Suprapubic skin (tissue), 4 donors: ENCODE measurements at regions not wholly inside any gene's neighbourhood (a gene's known extent, or its start where the extent isn't known, plus 50 kb on each side); places are given as distances from the start of the nearest gene placed in this dataset.
A peak's percentile ranks its signal among the peaks of the same experiment; 100 is the strongest.

ENCODE experiments used
- DNase-seq, 2 donors: peaks; one replicate each; pipeline ENCODE4 v3.0.0-alpha.2; 2019; ENCODE audit warnings: low spot score in 2 of 2
- H3K27ac ChIP-seq: fragments of 200-600 bp; sonication (generic); one replicate; pipeline ENCODE4 v1.5.1; 2019
- H3K27me3 ChIP-seq: fragments of 200-600 bp; sonication (generic); one replicate; pipeline ENCODE4 v1.5.1; 2019
- H3K36me3 ChIP-seq: fragments of 200-600 bp; sonication (generic); one replicate; pipeline ENCODE4 v1.5.1; 2019
- H3K4me1 ChIP-seq: fragments of 200-600 bp; sonication (generic); one replicate; pipeline ENCODE4 v1.5.1; 2019
- H3K4me3 ChIP-seq: fragments of 200-600 bp; sonication (generic); one replicate; pipeline ENCODE4 v1.5.1; 2019; ENCODE audit warnings: mild to moderate bottlenecking
- H3K9me3 ChIP-seq: fragments of 200-600 bp; sonication (generic); one replicate; pipeline ENCODE4 v1.5.1; 2019
- EP300 ChIP-seq: sonication (generic); formaldehyde crosslinking; IDR thresholded peaks from one replicate; pipeline ENCODE4 v1.6.1; 2017; ENCODE audit warnings: antibody characterized with exemption
- POLR2A ChIP-seq, 2 donors: fragments of 450-650 bp; IDR thresholded peaks; one replicate each; pipeline ENCODE4 v1.6.1; 2017; ENCODE audit warnings: antibody characterized with exemption in 2 of 2, mild to moderate bottlenecking in 2 of 2, moderate library complexity in 2 of 2
- POLR2AphosphoS5 ChIP-seq, 3 donors: sonication (generic); formaldehyde crosslinking; IDR thresholded peaks; one replicate each; pipeline ENCODE4 v1.6.1; 2017; ENCODE audit warnings: antibody characterized with exemption in 3 of 3
- WGBS: methylation state at CpG from one replicate; pipeline ENCODE4 v1.1.5; 2018; 5-methylcytosine and 5-hydroxymethylcytosine counted together
- TF ChIP-seq, protein P1 (sequence below), 2 donors: fragments of 200-600 bp in 1 of 2; fragments of 450-650 bp in 1 of 2; sonication (generic) in 1 of 2; IDR thresholded peaks; one replicate each; pipeline ENCODE4 v1.5.1; 2016 to 2019; ENCODE audit warnings: antibody characterized with exemption in 2 of 2, mild to moderate bottlenecking in 1 of 2, moderate library complexity in 1 of 2

- 42% methylated on average over 10 of the region's 10 CpGs for WGBS
- Histone ChIP-seq H3K4me1 (peaks cover 2% of the 10 kb centered on the region), H3K4me3 (no peak overlapping the region), H3K9me3 (no peaks in the 10 kb centered on the region), H3K36me3 (no peaks in the 10 kb centered on the region), H3K27ac (peak overlapping the region; percentile 4), H3K27me3 (no peaks in the 10 kb centered on the region)
- TF ChIP-seq EP300 (no peak), POLR2AphosphoS5 (IDR thresholded peaks at IDR 0.05) (no peak), POLR2A (IDR thresholded peaks at IDR 0.05) (no peak)
- TF ChIP-seq, protein P1, sequence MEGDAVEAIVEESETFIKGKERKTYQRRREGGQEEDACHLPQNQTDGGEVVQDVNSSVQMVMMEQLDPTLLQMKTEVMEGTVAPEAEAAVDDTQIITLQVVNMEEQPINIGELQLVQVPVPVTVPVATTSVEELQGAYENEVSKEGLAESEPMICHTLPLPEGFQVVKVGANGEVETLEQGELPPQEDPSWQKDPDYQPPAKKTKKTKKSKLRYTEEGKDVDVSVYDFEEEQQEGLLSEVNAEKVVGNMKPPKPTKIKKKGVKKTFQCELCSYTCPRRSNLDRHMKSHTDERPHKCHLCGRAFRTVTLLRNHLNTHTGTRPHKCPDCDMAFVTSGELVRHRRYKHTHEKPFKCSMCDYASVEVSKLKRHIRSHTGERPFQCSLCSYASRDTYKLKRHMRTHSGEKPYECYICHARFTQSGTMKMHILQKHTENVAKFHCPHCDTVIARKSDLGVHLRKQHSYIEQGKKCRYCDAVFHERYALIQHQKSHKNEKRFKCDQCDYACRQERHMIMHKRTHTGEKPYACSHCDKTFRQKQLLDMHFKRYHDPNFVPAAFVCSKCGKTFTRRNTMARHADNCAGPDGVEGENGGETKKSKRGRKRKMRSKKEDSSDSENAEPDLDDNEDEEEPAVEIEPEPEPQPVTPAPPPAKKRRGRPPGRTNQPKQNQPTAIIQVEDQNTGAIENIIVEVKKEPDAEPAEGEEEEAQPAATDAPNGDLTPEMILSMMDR (IDR thresholded peaks at IDR 0.05) = no peak
- DNase-seq = no peak
Measured at GRCh38 chrX:39470588-39471407, 627.0 kb downstream of the BCOR start.

DNA sequence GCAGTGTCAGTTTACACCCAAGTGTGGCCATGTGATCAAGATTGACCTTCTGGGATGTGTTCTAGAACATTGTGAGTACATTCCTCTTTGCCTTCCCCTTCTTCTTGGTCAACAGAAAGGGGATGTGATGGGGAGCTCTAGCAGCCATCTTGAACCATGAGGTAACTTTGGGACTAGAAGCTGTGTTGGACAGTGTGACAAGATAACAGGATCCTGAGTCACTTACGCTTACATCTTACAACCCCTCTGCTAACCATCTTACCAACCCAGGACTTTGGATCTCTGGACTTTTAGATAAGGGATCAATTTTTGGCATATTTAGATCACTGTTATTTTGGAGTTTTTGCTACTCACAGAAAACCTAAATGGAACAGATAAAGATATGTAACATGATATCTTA is 625.6 kb downstream of the BCOR start:
- no peaks in the 10 kb centered on the region for H3K27me3 ChIP-seq
- no peak overlapping the region for H3K27ac ChIP-seq
- TF ChIP-seq POLR2A (IDR thresholded peaks at IDR 0.05) (no peak), EP300 (no peak), POLR2AphosphoS5 (IDR thresholded peaks at IDR 0.05) (no peak)
- TF ChIP-seq, protein P1 (IDR thresholded peaks at IDR 0.05) = no peak
- no peaks in the 10 kb centered on the region for H3K36me3 ChIP-seq
- WGBS = 96% methylated on average over 1 of the region's 1 CpG
- peaks cover 3% of the 10 kb centered on the region for H3K4me1 ChIP-seq
- no peak overlapping the region for H3K4me3 ChIP-seq
- no peaks in the 10 kb centered on the region for H3K9me3 ChIP-seq
- no peak for DNase-seq

- no peak overlapping the region for H3K4me3 ChIP-seq
- H3K4me1 ChIP-seq = peaks cover 11% of the 10 kb centered on the region
- 81% methylated on average over 2 of the region's 2 CpGs for WGBS
- H3K36me3 ChIP-seq = no peaks in the 10 kb centered on the region
- no peaks in the 10 kb centered on the region for H3K27me3 ChIP-seq
- H3K27ac ChIP-seq = no peak overlapping the region
- TF ChIP-seq EP300 = no peak
- H3K9me3 ChIP-seq = no peaks in the 10 kb centered on the region
- DNase-seq = no peak
Measured at GRCh38 chrX:39473812-39474211, 623.9 kb downstream of the BCOR start.

- no peaks in the 10 kb centered on the region for H3K36me3 ChIP-seq
- H3K4me1 ChIP-seq = peaks cover 13% of the 10 kb centered on the region
- no peak overlapping the region for H3K27ac ChIP-seq
- TF ChIP-seq POLR2AphosphoS5 (IDR thresholded peaks at IDR 0.05) (no peak), EP300 (no peak), POLR2A (IDR thresholded peaks at IDR 0.05) (no peak)
- TF ChIP-seq, protein P1 (IDR thresholded peaks at IDR 0.05) = no peak
- no peaks in the 10 kb centered on the region for H3K27me3 ChIP-seq
- H3K4me3 ChIP-seq = no peak overlapping the region
- H3K9me3 ChIP-seq = no peaks in the 10 kb centered on the region
- 65% methylated on average over 5 of the region's 5 CpGs for WGBS
- DNase-seq = no peak
Measured at GRCh38 chrX:39475372-39475771, 622.4 kb downstream of the BCOR start.

DNA sequence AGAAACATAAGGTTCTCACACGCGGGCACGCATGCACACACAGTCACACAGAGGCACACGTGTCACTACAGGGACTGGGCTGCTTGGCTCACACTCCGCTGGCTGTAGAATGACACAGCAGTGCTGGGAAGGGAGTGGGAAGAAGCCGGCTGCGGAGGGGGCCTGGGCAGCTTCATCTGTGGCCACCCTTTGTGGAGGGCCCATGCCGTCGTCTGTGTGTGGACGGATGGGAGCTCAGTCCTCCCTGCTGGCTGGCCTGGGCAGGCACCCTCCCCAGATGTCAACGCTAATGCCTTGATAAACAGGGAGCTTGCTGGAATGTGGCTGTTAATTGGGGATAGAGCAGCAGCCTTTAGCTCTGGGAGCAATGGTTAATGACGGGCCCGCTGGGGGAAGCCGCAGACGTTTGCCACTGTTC is 621.1 kb downstream of the BCOR start:
- Histone ChIP-seq H3K9me3 (no peaks in the 10 kb centered on the region), H3K27me3 (no peaks in the 10 kb centered on the region), H3K27ac (no peak overlapping the region), H3K4me3 (no peak overlapping the region), H3K4me1 (peaks cover 11% of the 10 kb centered on the region), H3K36me3 (no peaks in the 10 kb centered on the region)
- no peak for DNase-seq
- no peak for TF ChIP-seq POLR2A (IDR thresholded peaks at IDR 0.05)
- TF ChIP-seq EP300 = no peak
- TF ChIP-seq, protein P1 (IDR thresholded peaks at IDR 0.05) = no peak
- WGBS = 83% methylated on average over 15 of the region's 15 CpGs
